ENCODE measurements at regions not wholly inside any gene's neighbourhood (a gene's known extent, or its start where the extent isn't known, plus 50 kb on each side); places are given as distances from the start of the nearest gene placed in this dataset.
A peak's percentile ranks its signal among the peaks of the same experiment; 100 is the strongest.

GRCh38 chr5:43997647-43998272 is 391.5 kb downstream of the FGF10 start (continued):
- TF ChIP-seq SOX13 (IDR thresholded peaks at IDR 0.05) (peak; percentile 93), SOX13 (CRISPR knock-in tag; conservative IDR thresholded peaks at IDR 0.05 in 1 of 2, IDR thresholded peaks at IDR 0.05 in 1 of 2) (peak in 1 of 2 experiments; percentile 98; a peak in 2 of 4 replicates), SCMH1 (CRISPR knock-in tag; IDR thresholded peaks at IDR 0.05; ENCODE audit: borderline replicate concordance) (no peak), ZNF766 (CRISPR knock-in tag; IDR thresholded peaks at IDR 0.05; ENCODE audit: borderline replicate concordance) (no peak; the same call in 1 of the 2 replicates), HDAC6 (IDR thresholded peaks at IDR 0.05; ENCODE audit: low read depth, low read length) (no peak), CREM (IDR thresholded peaks at IDR 0.05) (peak; percentile 80), CREM (CRISPR knock-in tag; IDR thresholded peaks at IDR 0.05) (no peak), ZBTB44 (CRISPR knock-in tag; IDR thresholded peaks at IDR 0.05) (no peak), ZNF782 (CRISPR knock-in tag; IDR thresholded peaks at IDR 0.05; ENCODE audit: borderline replicate concordance) (no peak), ZNF260 (CRISPR knock-in tag; IDR thresholded peaks at IDR 0.05; ENCODE audit: borderline replicate concordance, low read depth) (no peak), STAT5B (CRISPR knock-in tag; IDR thresholded peaks at IDR 0.05) (no peak), PCBP1 (IDR thresholded peaks at IDR 0.05; ENCODE audit: borderline replicate concordance, low read depth, low read length) (no peak), RAD21 (CRISPR knock-in tag; IDR thresholded peaks at IDR 0.05) (no peak), GATAD2A (CRISPR knock-in tag; IDR thresholded peaks at IDR 0.05) (peak; percentile 98), ZNF704 (CRISPR knock-in tag; IDR thresholded peaks at IDR 0.05; ENCODE audit: borderline replicate concordance) (no peak), TRAFD1 (CRISPR knock-in tag; IDR thresholded peaks at IDR 0.05; ENCODE audit: borderline replicate concordance) (no peak), NBN (conservative IDR thresholded peaks at IDR 0.05) (no peak), KDM3A (CRISPR knock-in tag; IDR thresholded peaks at IDR 0.05; ENCODE audit: low read depth) (peak; percentile 66; the same call in 1 of the 2 replicates), HDAC1 (CRISPR knock-in tag; IDR thresholded peaks at IDR 0.05) (peak; percentile 89), ZNF891 (CRISPR knock-in tag; IDR thresholded peaks at IDR 0.05) (no peak), KDM5B (CRISPR knock-in tag; IDR thresholded peaks at IDR 0.05; ENCODE audit: borderline replicate concordance) (no peak), IRF2 (CRISPR knock-in tag; IDR thresholded peaks at IDR 0.05) (peak; percentile 92), ZNF350 (CRISPR knock-in tag; IDR thresholded peaks at IDR 0.05; ENCODE audit: borderline replicate concordance, low read depth) (peak; percentile 80), BRF2 (CRISPR knock-in tag; IDR thresholded peaks at IDR 0.05) (no peak), ZKSCAN8 (CRISPR knock-in tag; IDR thresholded peaks at IDR 0.05; ENCODE audit: borderline replicate concordance) (peak; percentile 80; the same call in 1 of the 2 replicates), PHB2 (IDR thresholded peaks at IDR 0.05; ENCODE audit: partially characterized antibody) (no peak)

All from HepG2 (cell line).